OCI-LY7 (cell line): ENCODE measurements at regions not wholly inside any gene's neighbourhood (a gene's known extent, or its start where the extent isn't known, plus 50 kb on each side); places are given as distances from the start of the nearest gene placed in this dataset.
"Not testable (repeated sequence)": the region's sequence is repeated elsewhere in the genome, so short reads cannot be mapped to it uniquely, and the experiment has no call there.

Experiments used
- BruUV-seq: library from RNA; stranded (reverse); fragments of 400-500 nt; replicated peaks from 2 replicates; lab custom pipeline; 2021; lab: Mats Ljungman, UMichigan
- CTCF ChIA-PET: fragments of 300-600 bp; sonication (Branson Sonifier 250); formaldehyde crosslinking; loops from one replicate; lab custom pipeline; 2022; ENCODE audit warnings: antibody characterized with exemption; ENCODE audit not compliant: unreplicated experiment; lab: Charles Lee
- POLR2A ChIA-PET: fragments of 300-600 bp; sonication (Branson Sonifier 250); formaldehyde crosslinking; loops from one replicate; lab custom pipeline; 2022; ENCODE audit warnings: antibody characterized with exemption; lab: Charles Lee
- DNase-seq: peaks from one replicate; pipeline ENCODE4 v3.0.0-alpha.2; 2015; ENCODE audit warnings: low spot score
- H2AFZ ChIP-seq: fragments of 200-600 bp; sonication (generic), shearing (Covaris generic); 2 replicates; pipeline ENCODE4 v1.6.1; 2014; ENCODE audit warnings: mild to moderate bottlenecking, antibody characterized with exemption, low read length, moderate library complexity
- H3K27ac ChIP-seq: fragments of 200-600 bp; sonication (generic); 2 replicates; pipeline ENCODE4 v1.5.1; 2014; ENCODE audit warnings: mixed run types, low read depth, mild to moderate bottlenecking, moderate library complexity, low read length, inconsistent platforms; ENCODE audit not compliant: poor library complexity, severe bottlenecking
- H3K36me3 ChIP-seq: fragments of 200-600 bp; sonication (generic); 2 replicates; pipeline ENCODE4 v1.6.1; 2014; ENCODE audit warnings: mild to moderate bottlenecking, antibody characterized with exemption, low read length, moderate library complexity, mixed read lengths; ENCODE audit not compliant: insufficient read depth
- H3K4me1 ChIP-seq: fragments of 200-600 bp; sonication (generic); 2 replicates; pipeline ENCODE4 v1.5.1; 2014; ENCODE audit warnings: mild to moderate bottlenecking, low read length; ENCODE audit not compliant: insufficient read depth, poor library complexity, severe bottlenecking
- H3K4me2 ChIP-seq: fragments of 200-600 bp; sonication (generic); 2 replicates; pipeline ENCODE4 v1.6.1; 2014; ENCODE audit warnings: mild to moderate bottlenecking, low read length
- H3K4me3 ChIP-seq: fragments of 200-600 bp; sonication (generic); 2 replicates; pipeline ENCODE4 v1.5.1; 2014; ENCODE audit warnings: mild to moderate bottlenecking, low read depth, low read length; ENCODE audit not compliant: poor library complexity, severe bottlenecking
- H3K79me2 ChIP-seq: fragments of 200-600 bp; sonication (generic); 2 replicates; pipeline ENCODE4 v1.6.1; 2016; ENCODE audit warnings: low read depth, mild to moderate bottlenecking, low read length, moderate library complexity, mixed read lengths; ENCODE audit not compliant: insufficient read depth
- H3K9me2 ChIP-seq: fragments of 200-600 bp; sonication (generic); 2 replicates; pipeline ENCODE4 v1.6.1; 2016; ENCODE audit warnings: mild to moderate bottlenecking, low read length, mixed read lengths; ENCODE audit not compliant: insufficient read depth
- H3K9me3 ChIP-seq: fragments of 200-600 bp; sonication (generic); 2 replicates; pipeline ENCODE4 v1.6.1; 2014; ENCODE audit warnings: mild to moderate bottlenecking, mixed run types, low read length, mixed read lengths
- H4K20me1 ChIP-seq: fragments of 200-600 bp; sonication (generic); 2 replicates; pipeline ENCODE4 v1.6.1; 2014; ENCODE audit warnings: mild to moderate bottlenecking, antibody characterized with exemption, low read length, moderate library complexity, mixed read lengths; ENCODE audit not compliant: insufficient read depth
- EZH2phosphoT487 ChIP-seq: fragments of 200-600 bp; sonication (generic); IDR thresholded peaks from 2 replicates; pipeline ENCODE4 v1.6.1; 2018; ENCODE audit warnings: low read depth, borderline replicate concordance, mild to moderate bottlenecking, mixed run types, antibody characterized with exemption, low read length, moderate library complexity, mixed read lengths
- intact Hi-C: fragments of 100-400 bp; cut with micrococcal nuclease; formaldehyde crosslinking; loops from one replicate; pipeline ENCODE4 v1.10.0; 2022; ENCODE audit not compliant: unreplicated experiment
- TF ChIP-seq, protein P1 (sequence below): fragments of 200-600 bp; sonication (generic); conservative IDR thresholded peaks from 2 replicates; pipeline ENCODE4 v1.5.1; 2014; ENCODE audit warnings: mild to moderate bottlenecking, antibody characterized with exemption, low read length, moderate library complexity, mixed read lengths

DNA sequence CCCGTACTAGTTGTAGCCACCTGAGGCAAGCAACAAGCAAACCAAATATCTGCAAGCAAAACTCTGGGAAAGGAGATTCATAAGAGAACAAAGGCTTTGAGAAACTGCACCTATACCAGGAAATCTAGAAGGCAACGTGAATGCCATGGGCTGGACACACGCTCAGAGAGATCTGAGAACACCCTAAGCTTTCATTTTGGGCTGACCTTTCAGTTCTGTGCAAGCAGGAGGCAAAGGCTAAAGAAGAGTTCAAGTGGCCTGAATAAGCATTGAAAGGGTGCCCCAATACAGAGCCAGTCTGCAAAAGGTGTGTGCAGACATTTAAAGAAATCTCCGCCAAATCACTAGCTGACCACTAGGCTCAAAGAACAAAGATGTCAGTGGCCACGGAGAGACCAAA is 461.6 kb downstream of the PYDC2 start:
- Histone ChIP-seq H3K4me2 (no peak overlapping the region), H3K9me2 (peaks cover 4% of the 10 kb centered on the region; the same call in 1 of the 2 replicates), H2AFZ (no peak overlapping the region), H4K20me1 (no peaks in the 10 kb centered on the region), H3K79me2 (no peaks in the 10 kb centered on the region), H3K4me1 (no peaks in the 10 kb centered on the region), H3K36me3 (no peaks in the 10 kb centered on the region), H3K4me3 (no peak overlapping the region), H3K9me3 (no peaks in the 10 kb centered on the region), H3K27ac (no peak overlapping the region)
- ChIA-PET CTCF (no interaction called here), POLR2A (interaction anchor here (1.7 kb wide), 1 partner anchor 9 kb away, joined by 4 read pairs; no protein-coding TSS in a partner anchor)
- no peak for DNase-seq
- TF ChIP-seq, protein P1, sequence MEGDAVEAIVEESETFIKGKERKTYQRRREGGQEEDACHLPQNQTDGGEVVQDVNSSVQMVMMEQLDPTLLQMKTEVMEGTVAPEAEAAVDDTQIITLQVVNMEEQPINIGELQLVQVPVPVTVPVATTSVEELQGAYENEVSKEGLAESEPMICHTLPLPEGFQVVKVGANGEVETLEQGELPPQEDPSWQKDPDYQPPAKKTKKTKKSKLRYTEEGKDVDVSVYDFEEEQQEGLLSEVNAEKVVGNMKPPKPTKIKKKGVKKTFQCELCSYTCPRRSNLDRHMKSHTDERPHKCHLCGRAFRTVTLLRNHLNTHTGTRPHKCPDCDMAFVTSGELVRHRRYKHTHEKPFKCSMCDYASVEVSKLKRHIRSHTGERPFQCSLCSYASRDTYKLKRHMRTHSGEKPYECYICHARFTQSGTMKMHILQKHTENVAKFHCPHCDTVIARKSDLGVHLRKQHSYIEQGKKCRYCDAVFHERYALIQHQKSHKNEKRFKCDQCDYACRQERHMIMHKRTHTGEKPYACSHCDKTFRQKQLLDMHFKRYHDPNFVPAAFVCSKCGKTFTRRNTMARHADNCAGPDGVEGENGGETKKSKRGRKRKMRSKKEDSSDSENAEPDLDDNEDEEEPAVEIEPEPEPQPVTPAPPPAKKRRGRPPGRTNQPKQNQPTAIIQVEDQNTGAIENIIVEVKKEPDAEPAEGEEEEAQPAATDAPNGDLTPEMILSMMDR = no peak
- no peak for TF ChIP-seq EZH2phosphoT487
- intact Hi-C loops = no loop called here
- no TSS peak for BruUV-seq

DNA sequence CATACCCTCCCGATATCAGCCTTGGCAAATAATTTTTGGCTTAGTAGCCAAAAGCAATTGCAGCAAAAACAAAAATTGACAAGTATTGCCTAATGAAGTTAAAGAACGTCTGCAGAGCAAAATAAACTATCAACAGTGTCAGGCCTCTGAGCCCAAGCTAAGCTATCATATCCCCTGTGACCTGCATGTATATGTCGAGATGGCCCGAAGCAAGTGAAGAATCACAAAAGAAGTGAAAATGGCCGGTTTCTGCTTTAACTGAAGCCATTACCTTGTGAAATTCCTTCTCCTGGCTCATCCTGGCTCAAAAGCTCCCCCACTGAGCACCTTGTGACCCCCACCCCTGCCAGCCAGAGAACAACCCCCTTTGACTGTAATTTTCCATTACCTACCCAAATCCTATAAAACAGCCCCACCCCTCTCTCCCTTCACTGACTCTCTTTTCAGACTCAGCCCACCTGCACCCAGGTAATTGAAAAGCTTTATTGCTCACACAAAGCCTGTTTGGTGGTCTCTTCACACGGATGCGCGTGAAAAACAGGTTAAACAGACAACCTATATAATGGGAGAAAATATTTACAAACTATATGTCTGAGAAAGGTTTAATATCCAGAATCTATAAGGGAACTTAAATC is 466.3 kb downstream of the PYDC2 start:
- H4K20me1 ChIP-seq, H3K9me2 ChIP-seq, H2AFZ ChIP-seq, H3K9me3 ChIP-seq, intact Hi-C loops, BruUV-seq, POLR2A ChIA-PET, H3K4me1 ChIP-seq, H3K27ac ChIP-seq, H3K4me3 ChIP-seq, H3K36me3 ChIP-seq, DNase-seq, CTCF ChIA-PET, H3K79me2 ChIP-seq, H3K4me2 ChIP-seq: not testable (repeated sequence)

DNA sequence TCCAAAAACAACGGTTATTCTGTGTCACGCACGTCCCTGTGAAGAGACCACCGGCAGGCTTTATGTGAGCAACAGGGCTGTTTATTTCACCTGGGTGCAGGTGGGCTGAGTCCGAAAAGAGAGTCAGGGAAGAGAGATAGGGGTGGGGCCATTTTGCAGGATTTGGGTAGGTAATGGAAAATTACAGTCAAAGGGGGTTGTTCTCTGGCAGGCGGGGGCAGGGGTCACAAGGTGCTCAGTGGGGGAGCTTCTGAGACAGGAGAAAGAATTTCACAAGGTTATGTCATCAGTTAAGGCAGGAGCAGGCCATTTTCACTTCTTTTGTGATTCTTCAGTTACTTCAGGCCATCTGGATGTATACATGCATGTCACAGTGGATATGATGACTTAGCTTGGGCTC is 467.0 kb downstream of the PYDC2 start:
- H4K20me1 ChIP-seq, DNase-seq, CTCF ChIA-PET, intact Hi-C loops, BruUV-seq, H3K9me2 ChIP-seq, H3K27ac ChIP-seq, H2AFZ ChIP-seq, H3K4me2 ChIP-seq, H3K36me3 ChIP-seq, H3K79me2 ChIP-seq, H3K4me3 ChIP-seq, H3K4me1 ChIP-seq, POLR2A ChIA-PET, H3K9me3 ChIP-seq: not testable (repeated sequence)
